ENCODE measurements at regions not wholly inside any gene's neighbourhood (a gene's known extent, or its start where the extent isn't known, plus 50 kb on each side); places are given as distances from the start of the nearest gene placed in this dataset.

- TF ChIP-seq MAX (IDR thresholded peaks at IDR 0.05) (no peak), CTCF (IDR thresholded peaks at IDR 0.05; ENCODE audit: low read depth, low read length, missing input control) (no peak), HNF4G (IDR thresholded peaks at IDR 0.05) (no peak), SP1 (IDR thresholded peaks at IDR 0.05) (no peak), RXRA (IDR thresholded peaks at IDR 0.05) (no peak), REST (IDR thresholded peaks at IDR 0.05) (no peak), JUND (IDR thresholded peaks at IDR 0.05) (no peak), ATF3 (IDR thresholded peaks at IDR 0.05) (no peak)
Measured at GRCh38 chr3:177713928-177714900, 516.9 kb upstream of the TBL1XR1 start.
